ENCODE measurements at regions not wholly inside any gene's neighbourhood (a gene's known extent, or its start where the extent isn't known, plus 50 kb on each side); places are given as distances from the start of the nearest gene placed in this dataset.

DNA sequence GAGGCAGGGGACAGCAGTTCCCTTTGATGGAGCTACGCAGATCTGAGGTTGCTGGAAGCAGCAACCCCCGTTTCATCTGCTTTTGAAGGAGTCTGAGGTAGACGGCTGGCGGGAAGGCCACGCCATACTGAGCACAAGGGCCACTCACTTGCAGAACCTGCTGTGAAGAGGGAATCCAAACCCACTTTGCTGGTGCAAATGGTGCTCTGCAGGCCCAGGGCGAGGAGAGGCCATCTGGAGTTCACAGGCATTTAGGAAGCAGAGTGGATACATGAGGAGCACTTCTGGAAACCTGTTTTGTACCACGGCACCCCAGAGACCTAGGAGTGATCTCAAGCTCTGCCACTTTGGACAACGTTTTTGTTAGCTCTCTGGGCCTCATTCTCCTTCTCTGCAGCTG is 227.8 kb downstream of the UQCRFS1 start:
- Histone ChIP-seq H3K27ac (ENCODE audit: insufficient read depth in 1 of 2, low read depth in 1 of 2, low read length in 2 of 2, poor library complexity in 1 of 2, severe bottlenecking in 2 of 2) (no peak overlapping the region), H3K36me3 (ENCODE audit: control insufficient read depth in 4 of 4, insufficient read depth in 4 of 4, low read length in 3 of 4) (no peaks in the 10 kb centered on the region), H3K27me3 (replicated peaks in 2 of 5; ENCODE audit: control insufficient read depth in 4 of 5, insufficient read depth in 5 of 5, low read length in 4 of 5) (peaks cover 0 to 3% (median 0%) of the 10 kb centered on the region in 5 experiments), H3K4me3 (ENCODE audit: control insufficient read depth in 1 of 7, extremely low read depth in 1 of 7, insufficient read depth in 4 of 7, low read depth in 2 of 7, low read length in 6 of 7) (no peak overlapping the region), H3K4me1 (ENCODE audit: control extremely low read depth in 1 of 4, control insufficient read depth in 4 of 4, insufficient read depth in 4 of 4, low read length in 3 of 4) (no peaks in the 10 kb centered on the region), H3K9me3 (ENCODE audit: control extremely low read depth in 1 of 5, control insufficient read depth in 4 of 5, insufficient read depth in 2 of 5, low read depth in 1 of 5, low read length in 4 of 5) (peaks cover 0 to 2% (median 0%) of the 10 kb centered on the region in 5 experiments)
- ChIA-PET CTCF (no interaction called here), POLR2A (no interaction called here)
- 85% methylated on average over 8 of the region's 8 CpGs for WGBS (ENCODE audit: insufficient coverage)
- no peak for DNase-seq

DNA sequence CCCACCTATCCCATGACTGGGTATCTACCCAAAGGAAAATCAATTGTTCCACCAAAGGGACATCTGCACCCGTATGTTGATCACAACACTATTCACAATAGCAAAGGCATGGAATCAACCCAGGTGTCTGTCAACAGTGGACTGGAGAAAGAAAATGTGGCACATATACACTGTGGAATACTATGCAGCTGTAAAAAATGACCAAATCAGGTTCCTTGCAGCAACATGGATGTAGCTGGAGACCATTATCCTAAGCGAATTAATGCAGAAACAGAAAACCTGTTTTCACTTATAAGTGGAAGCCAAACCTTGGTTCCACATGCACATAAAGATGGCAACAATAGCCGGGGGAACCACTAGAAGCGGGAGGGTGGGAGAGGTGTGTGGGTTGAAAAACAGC is 228.6 kb downstream of the UQCRFS1 start:
- Histone ChIP-seq H3K27ac (ENCODE audit: insufficient read depth in 1 of 2, low read depth in 1 of 2, low read length in 2 of 2, poor library complexity in 1 of 2, severe bottlenecking in 2 of 2) (no peak overlapping the region), H3K36me3 (ENCODE audit: control insufficient read depth in 4 of 4, insufficient read depth in 4 of 4, low read length in 3 of 4) (no peaks in the 10 kb centered on the region), H3K27me3 (replicated peaks in 2 of 5; ENCODE audit: control insufficient read depth in 4 of 5, insufficient read depth in 5 of 5, low read length in 4 of 5) (peaks cover 0 to 3% (median 0%) of the 10 kb centered on the region in 5 experiments), H3K4me3 (ENCODE audit: control insufficient read depth in 1 of 7, extremely low read depth in 1 of 7, insufficient read depth in 4 of 7, low read depth in 2 of 7, low read length in 6 of 7) (no peak overlapping the region), H3K9me3 (ENCODE audit: control extremely low read depth in 1 of 5, control insufficient read depth in 4 of 5, insufficient read depth in 2 of 5, low read depth in 1 of 5, low read length in 4 of 5) (peaks cover 0 to 2% (median 0%) of the 10 kb centered on the region in 5 experiments), H3K4me1 (ENCODE audit: control extremely low read depth in 1 of 4, control insufficient read depth in 4 of 4, insufficient read depth in 4 of 4, low read length in 3 of 4) (no peaks in the 10 kb centered on the region)
- DNase-seq, result no peak
- CTCF ChIA-PET, result no interaction called here
- POLR2A ChIA-PET, result no interaction called here
- WGBS (ENCODE audit: insufficient coverage), result 96% methylated on average over 4 of the region's 4 CpGs

DNA sequence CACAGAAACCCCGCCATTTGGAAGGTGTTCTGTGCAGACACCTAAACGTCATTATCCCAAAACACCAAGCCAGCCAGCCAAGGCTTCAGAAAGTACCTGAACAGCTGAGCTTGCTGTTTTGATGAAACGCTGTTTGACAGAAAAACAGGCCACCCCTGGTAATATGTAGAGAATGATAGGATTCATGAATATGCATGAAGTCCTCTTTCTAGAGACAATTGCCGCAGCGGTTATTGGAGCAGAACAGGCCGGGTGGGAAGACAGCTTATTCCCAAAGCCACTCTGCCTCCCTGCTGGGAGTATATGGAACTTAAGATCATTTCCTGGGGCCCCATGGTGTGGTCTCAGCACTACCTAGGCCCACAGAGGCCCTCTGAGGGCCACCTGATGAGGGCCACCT is 229.5 kb downstream of the UQCRFS1 start:
- ChIA-PET CTCF (no interaction called here), POLR2A (no interaction called here)
- no peaks in the 10 kb centered on the region for H3K36me3 ChIP-seq (ENCODE audit: control insufficient read depth in 4 of 4, insufficient read depth in 4 of 4, low read length in 3 of 4)
- WGBS (ENCODE audit: insufficient coverage), result 93% methylated on average over 4 of the region's 6 CpGs
- no peak overlapping the region for H3K4me3 ChIP-seq (ENCODE audit: control insufficient read depth in 1 of 7, extremely low read depth in 1 of 7, insufficient read depth in 4 of 7, low read depth in 2 of 7, low read length in 6 of 7)
- no peaks in the 10 kb centered on the region for H3K4me1 ChIP-seq (ENCODE audit: control extremely low read depth in 1 of 4, control insufficient read depth in 4 of 4, insufficient read depth in 4 of 4, low read length in 3 of 4)
- H3K27ac ChIP-seq (ENCODE audit: insufficient read depth in 1 of 2, low read depth in 1 of 2, low read length in 2 of 2, poor library complexity in 1 of 2, severe bottlenecking in 2 of 2), result no peak overlapping the region
- peaks cover 0 to 3% (median 0%) of the 10 kb centered on the region in 5 experiments for H3K27me3 ChIP-seq (replicated peaks in 2 of 5; ENCODE audit: control insufficient read depth in 4 of 5, insufficient read depth in 5 of 5, low read length in 4 of 5)
- peaks cover 0 to 2% (median 0%) of the 10 kb centered on the region in 5 experiments for H3K9me3 ChIP-seq (ENCODE audit: control extremely low read depth in 1 of 5, control insufficient read depth in 4 of 5, insufficient read depth in 2 of 5, low read depth in 1 of 5, low read length in 4 of 5)
- DNase-seq, result no peak

DNA sequence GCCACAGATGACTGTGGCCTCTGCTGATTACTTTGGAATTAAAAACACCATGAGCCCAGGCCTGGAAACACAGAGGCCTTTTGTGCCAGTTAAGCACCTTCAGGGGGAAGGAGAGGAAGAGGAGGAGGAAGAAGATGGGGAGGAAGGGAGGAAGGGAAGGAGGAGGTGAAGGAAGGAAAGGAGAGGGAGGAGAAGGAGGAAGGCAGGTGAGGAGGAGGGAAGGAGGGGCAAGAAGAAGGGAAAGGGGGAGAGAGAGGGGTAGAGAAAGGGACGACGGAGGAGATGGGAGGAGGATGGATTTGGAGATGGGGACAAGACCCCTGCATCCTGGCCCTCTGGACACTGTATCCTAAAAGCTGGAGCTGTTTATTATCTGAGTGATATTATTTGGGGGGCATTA is 231.0 kb downstream of the UQCRFS1 start:
- Histone ChIP-seq H3K4me3 (ENCODE audit: control insufficient read depth in 1 of 7, extremely low read depth in 1 of 7, insufficient read depth in 4 of 7, low read depth in 2 of 7, low read length in 6 of 7) (no peak overlapping the region), H3K36me3 (ENCODE audit: control insufficient read depth in 4 of 4, insufficient read depth in 4 of 4, low read length in 3 of 4) (no peaks in the 10 kb centered on the region), H3K9me3 (ENCODE audit: control extremely low read depth in 1 of 5, control insufficient read depth in 4 of 5, insufficient read depth in 2 of 5, low read depth in 1 of 5, low read length in 4 of 5) (peaks cover 0 to 2% (median 0%) of the 10 kb centered on the region in 5 experiments), H3K4me1 (ENCODE audit: control extremely low read depth in 1 of 4, control insufficient read depth in 4 of 4, insufficient read depth in 4 of 4, low read length in 3 of 4) (no peaks in the 10 kb centered on the region), H3K27me3 (replicated peaks in 2 of 5; ENCODE audit: control insufficient read depth in 4 of 5, insufficient read depth in 5 of 5, low read length in 4 of 5) (peaks cover 0 to 3% (median 0%) of the 10 kb centered on the region in 5 experiments), H3K27ac (ENCODE audit: insufficient read depth in 1 of 2, low read depth in 1 of 2, low read length in 2 of 2, poor library complexity in 1 of 2, severe bottlenecking in 2 of 2) (no peak overlapping the region)
- ChIA-PET CTCF (no interaction called here), POLR2A (no interaction called here)
- 72% methylated on average over 2 of the region's 2 CpGs for WGBS (ENCODE audit: insufficient coverage)
- DNase-seq, result no peak

DNA sequence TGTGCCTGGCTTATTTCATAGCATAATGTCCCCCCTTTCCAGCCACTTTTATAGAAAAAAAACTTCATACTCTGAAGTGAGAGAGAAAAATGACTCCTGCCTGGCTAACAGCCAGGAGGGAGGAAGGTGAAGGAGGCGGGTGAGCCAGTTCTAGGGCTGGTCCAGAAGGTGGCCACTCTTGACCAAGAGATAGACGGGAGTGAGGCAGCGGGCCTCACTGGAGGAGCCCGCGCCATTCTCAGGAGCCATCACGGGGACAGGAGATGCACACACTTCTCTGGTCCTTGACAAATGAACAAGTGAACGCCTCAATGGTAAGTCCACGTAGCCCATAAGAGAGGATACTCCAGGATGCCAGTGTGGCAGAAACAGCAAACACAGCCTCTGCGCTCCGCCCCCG is 231.4 kb downstream of the UQCRFS1 start:
- Histone ChIP-seq H3K4me1 (ENCODE audit: control extremely low read depth in 1 of 4, control insufficient read depth in 4 of 4, insufficient read depth in 4 of 4, low read length in 3 of 4) (no peaks in the 10 kb centered on the region), H3K27me3 (replicated peaks in 2 of 5; ENCODE audit: control insufficient read depth in 4 of 5, insufficient read depth in 5 of 5, low read length in 4 of 5) (peaks cover 0 to 3% (median 0%) of the 10 kb centered on the region in 5 experiments), H3K36me3 (ENCODE audit: control insufficient read depth in 4 of 4, insufficient read depth in 4 of 4, low read length in 3 of 4) (no peaks in the 10 kb centered on the region), H3K9me3 (ENCODE audit: control extremely low read depth in 1 of 5, control insufficient read depth in 4 of 5, insufficient read depth in 2 of 5, low read depth in 1 of 5, low read length in 4 of 5) (peaks cover 0 to 2% (median 0%) of the 10 kb centered on the region in 5 experiments), H3K4me3 (ENCODE audit: control insufficient read depth in 1 of 7, extremely low read depth in 1 of 7, insufficient read depth in 4 of 7, low read depth in 2 of 7, low read length in 6 of 7) (no peak overlapping the region), H3K27ac (ENCODE audit: insufficient read depth in 1 of 2, low read depth in 1 of 2, low read length in 2 of 2, poor library complexity in 1 of 2, severe bottlenecking in 2 of 2) (no peak overlapping the region)
- ChIA-PET POLR2A (no interaction called here), CTCF (no interaction called here)
- DNase-seq, result no peak
- WGBS (ENCODE audit: insufficient coverage), result 85% methylated on average over 10 of the region's 11 CpGs

DNA sequence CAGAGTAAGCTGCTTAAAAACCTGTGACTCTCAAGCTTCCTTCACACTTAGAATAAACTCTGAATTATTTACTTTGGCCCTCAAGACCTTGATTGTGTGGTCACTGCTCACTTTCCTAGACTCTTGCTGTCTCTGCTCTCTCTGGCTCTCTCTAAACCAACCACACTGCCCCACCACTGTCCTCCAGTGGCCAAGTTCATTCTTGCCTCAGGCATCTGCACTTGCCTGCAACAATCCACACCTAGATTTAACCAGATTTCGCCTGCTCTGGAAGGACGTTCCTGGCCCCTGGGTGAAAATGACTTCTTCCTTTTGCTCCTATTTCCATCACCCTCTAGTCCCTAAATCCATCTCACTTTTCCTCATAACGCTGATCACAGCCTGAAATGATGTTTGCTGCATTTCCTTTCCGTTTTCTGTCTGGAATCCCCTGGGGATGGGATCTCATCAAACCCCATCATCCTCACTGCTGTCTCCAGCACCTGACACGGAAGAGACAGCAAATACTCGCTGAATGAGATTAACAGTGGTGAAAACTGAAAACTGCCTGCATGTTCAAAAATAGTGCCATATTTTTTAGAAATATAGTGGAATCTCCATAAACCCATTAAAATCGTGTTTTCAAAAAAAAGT is 232.6 kb downstream of the UQCRFS1 start:
- Histone ChIP-seq H3K4me3 (ENCODE audit: control insufficient read depth in 1 of 7, extremely low read depth in 1 of 7, insufficient read depth in 4 of 7, low read depth in 2 of 7, low read length in 6 of 7) (no peak overlapping the region), H3K9me3 (ENCODE audit: control extremely low read depth in 1 of 5, control insufficient read depth in 4 of 5, insufficient read depth in 2 of 5, low read depth in 1 of 5, low read length in 4 of 5) (peaks cover 0 to 2% (median 0%) of the 10 kb centered on the region in 5 experiments), H3K27ac (ENCODE audit: insufficient read depth in 1 of 2, low read depth in 1 of 2, low read length in 2 of 2, poor library complexity in 1 of 2, severe bottlenecking in 2 of 2) (no peak overlapping the region), H3K27me3 (replicated peaks in 2 of 5; ENCODE audit: control insufficient read depth in 4 of 5, insufficient read depth in 5 of 5, low read length in 4 of 5) (peaks cover 0 to 3% (median 0%) of the 10 kb centered on the region in 5 experiments), H3K36me3 (ENCODE audit: control insufficient read depth in 4 of 4, insufficient read depth in 4 of 4, low read length in 3 of 4) (no peaks in the 10 kb centered on the region), H3K4me1 (ENCODE audit: control extremely low read depth in 1 of 4, control insufficient read depth in 4 of 4, insufficient read depth in 4 of 4, low read length in 3 of 4) (no peaks in the 10 kb centered on the region)
- POLR2A ChIA-PET, result no interaction called here
- no peak for DNase-seq
- CTCF ChIA-PET, result no interaction called here
- 60% methylated on average over 3 of the region's 7 CpGs for WGBS (ENCODE audit: insufficient coverage)

DNA sequence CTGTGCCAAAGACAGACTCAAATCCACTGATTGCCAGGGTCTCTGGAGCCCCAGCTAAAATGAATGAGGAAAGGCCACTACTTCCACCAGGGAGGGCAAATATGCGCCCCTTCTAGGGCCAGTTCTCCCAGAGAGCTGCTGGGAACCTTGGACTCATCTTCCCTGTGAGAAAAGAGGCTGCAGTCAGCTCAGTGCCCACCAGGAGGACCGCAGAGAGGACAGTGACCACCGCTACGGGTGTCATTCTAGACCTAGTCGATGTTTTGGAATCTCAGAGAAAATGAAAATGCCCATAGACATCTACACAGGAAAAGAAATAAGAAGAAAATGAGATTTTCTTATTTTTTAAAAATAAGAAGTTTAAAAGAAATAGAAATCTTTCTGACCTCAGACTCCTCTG is 235.1 kb downstream of the UQCRFS1 start:
- POLR2A ChIA-PET, result no interaction called here
- Histone ChIP-seq H3K4me3 (ENCODE audit: control insufficient read depth in 1 of 7, extremely low read depth in 1 of 7, insufficient read depth in 4 of 7, low read depth in 2 of 7, low read length in 6 of 7) (no peak overlapping the region), H3K27ac (ENCODE audit: insufficient read depth in 1 of 2, low read depth in 1 of 2, low read length in 2 of 2, poor library complexity in 1 of 2, severe bottlenecking in 2 of 2) (no peak overlapping the region), H3K36me3 (ENCODE audit: control insufficient read depth in 4 of 4, insufficient read depth in 4 of 4, low read length in 3 of 4) (no peaks in the 10 kb centered on the region), H3K27me3 (replicated peaks in 2 of 5; ENCODE audit: control insufficient read depth in 4 of 5, insufficient read depth in 5 of 5, low read length in 4 of 5) (peaks cover 0 to 3% (median 0%) of the 10 kb centered on the region in 5 experiments), H3K4me1 (ENCODE audit: control extremely low read depth in 1 of 4, control insufficient read depth in 4 of 4, insufficient read depth in 4 of 4, low read length in 3 of 4) (no peaks in the 10 kb centered on the region), H3K9me3 (ENCODE audit: control extremely low read depth in 1 of 5, control insufficient read depth in 4 of 5, insufficient read depth in 2 of 5, low read depth in 1 of 5, low read length in 4 of 5) (no peaks in the 10 kb centered on the region)
- CTCF ChIA-PET, result no interaction called here
- WGBS (ENCODE audit: insufficient coverage), result 58% methylated on average over 2 of the region's 5 CpGs
- no peak for DNase-seq

Measured in common myeloid progenitor, CD34-positive (primary cell).